ENCODE measurements at regions not wholly inside any gene's neighbourhood (a gene's known extent, or its start where the extent isn't known, plus 50 kb on each side); places are given as distances from the start of the nearest gene placed in this dataset.

DNA sequence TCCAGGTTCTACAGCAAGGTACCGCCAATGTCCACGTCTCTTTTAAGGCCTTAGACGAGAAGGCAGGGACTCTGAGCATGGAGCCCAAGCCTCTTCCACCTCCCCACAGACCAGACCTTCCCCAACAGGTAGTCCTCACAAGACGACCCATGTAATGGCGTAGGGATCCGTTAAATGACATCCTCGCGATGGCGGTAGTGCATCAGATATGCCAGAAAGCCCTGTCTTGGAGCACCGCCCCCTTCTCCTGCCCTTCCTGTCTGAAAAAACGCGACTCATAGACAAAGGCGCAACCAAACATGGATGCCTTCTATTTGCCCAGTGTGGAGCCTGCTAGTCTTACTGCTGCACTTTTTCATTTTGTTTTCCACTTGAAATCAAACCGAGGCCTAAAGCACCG is 185.4 kb downstream of the OR13H1 start:
- TF ChIP-seq, protein P1, sequence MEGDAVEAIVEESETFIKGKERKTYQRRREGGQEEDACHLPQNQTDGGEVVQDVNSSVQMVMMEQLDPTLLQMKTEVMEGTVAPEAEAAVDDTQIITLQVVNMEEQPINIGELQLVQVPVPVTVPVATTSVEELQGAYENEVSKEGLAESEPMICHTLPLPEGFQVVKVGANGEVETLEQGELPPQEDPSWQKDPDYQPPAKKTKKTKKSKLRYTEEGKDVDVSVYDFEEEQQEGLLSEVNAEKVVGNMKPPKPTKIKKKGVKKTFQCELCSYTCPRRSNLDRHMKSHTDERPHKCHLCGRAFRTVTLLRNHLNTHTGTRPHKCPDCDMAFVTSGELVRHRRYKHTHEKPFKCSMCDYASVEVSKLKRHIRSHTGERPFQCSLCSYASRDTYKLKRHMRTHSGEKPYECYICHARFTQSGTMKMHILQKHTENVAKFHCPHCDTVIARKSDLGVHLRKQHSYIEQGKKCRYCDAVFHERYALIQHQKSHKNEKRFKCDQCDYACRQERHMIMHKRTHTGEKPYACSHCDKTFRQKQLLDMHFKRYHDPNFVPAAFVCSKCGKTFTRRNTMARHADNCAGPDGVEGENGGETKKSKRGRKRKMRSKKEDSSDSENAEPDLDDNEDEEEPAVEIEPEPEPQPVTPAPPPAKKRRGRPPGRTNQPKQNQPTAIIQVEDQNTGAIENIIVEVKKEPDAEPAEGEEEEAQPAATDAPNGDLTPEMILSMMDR (IDR thresholded peaks at IDR 0.05; ENCODE audit: insufficient read depth, low read length, severe bottlenecking), result no peak
- H3K36me3 ChIP-seq (ENCODE audit: control insufficient read depth, insufficient read depth, low read length), result no peaks in the 10 kb centered on the region
- FAIRE-seq (peak; percentile 83), DNase-seq (ENCODE audit: low read depth) (no peak)
- no peaks in the 10 kb centered on the region for H3K27me3 ChIP-seq (ENCODE audit: control insufficient read depth, insufficient read depth, low read length)
- H3K4me3 ChIP-seq (ENCODE audit: low read depth, low read length), result no peak overlapping the region

DNA sequence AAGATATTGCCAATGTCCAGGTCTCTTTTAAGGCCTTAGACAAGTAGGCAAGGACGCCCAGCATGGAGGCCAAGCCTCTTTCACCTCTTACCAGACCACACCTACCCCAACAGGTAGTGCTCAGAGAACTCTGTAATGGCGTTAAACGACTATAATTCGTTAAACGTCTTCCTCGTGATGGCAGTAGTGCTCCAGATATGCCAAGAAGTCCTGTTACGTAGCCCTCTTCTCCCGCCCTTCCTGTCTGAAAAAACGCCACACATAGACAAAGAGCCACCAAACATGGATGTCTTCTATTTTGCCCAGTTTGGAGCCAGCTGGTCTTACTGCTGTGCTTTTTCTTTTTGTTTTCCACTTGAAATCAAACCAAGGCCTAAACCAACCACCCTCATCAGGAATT is 190.7 kb downstream of the OR13H1 start:
- no peaks in the 10 kb centered on the region for H3K36me3 ChIP-seq (ENCODE audit: control insufficient read depth, insufficient read depth, low read length)
- no peak overlapping the region for H3K4me3 ChIP-seq (ENCODE audit: low read depth, low read length)
- DNase-seq (ENCODE audit: low read depth), result no peak
- TF ChIP-seq, protein P1 (IDR thresholded peaks at IDR 0.05; ENCODE audit: insufficient read depth, low read length, severe bottlenecking), result no peak
- no peak for FAIRE-seq
- H3K27me3 ChIP-seq (ENCODE audit: control insufficient read depth, insufficient read depth, low read length), result no peaks in the 10 kb centered on the region

DNA sequence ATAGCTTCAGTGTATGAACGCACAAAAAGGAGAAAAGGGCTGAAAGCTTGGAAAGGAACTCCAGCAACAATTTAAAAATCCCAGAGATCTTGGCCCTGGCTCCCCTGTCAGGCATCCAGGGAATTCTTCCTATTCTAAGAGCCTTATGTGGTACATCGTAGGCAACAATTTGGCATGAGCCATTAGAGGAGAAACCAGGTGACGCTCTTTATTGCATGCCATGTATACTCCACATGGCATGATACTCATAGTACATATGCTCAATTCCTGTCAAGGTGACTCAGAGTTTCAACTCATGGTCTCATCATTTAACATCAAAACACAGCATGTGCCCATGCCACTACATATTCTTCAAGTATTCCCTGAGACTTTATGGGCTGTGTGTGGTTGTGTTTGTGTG is 191.3 kb downstream of the OR13H1 start:
- no peak for FAIRE-seq
- no peaks in the 10 kb centered on the region for H3K27me3 ChIP-seq (ENCODE audit: control insufficient read depth, insufficient read depth, low read length)
- no peak overlapping the region for H3K4me3 ChIP-seq (ENCODE audit: low read depth, low read length)
- H3K36me3 ChIP-seq (ENCODE audit: control insufficient read depth, insufficient read depth, low read length), result no peaks in the 10 kb centered on the region
- DNase-seq (ENCODE audit: low read depth), result no peak
- TF ChIP-seq, protein P1 (IDR thresholded peaks at IDR 0.05; ENCODE audit: insufficient read depth, low read length, severe bottlenecking), result no peak

DNA sequence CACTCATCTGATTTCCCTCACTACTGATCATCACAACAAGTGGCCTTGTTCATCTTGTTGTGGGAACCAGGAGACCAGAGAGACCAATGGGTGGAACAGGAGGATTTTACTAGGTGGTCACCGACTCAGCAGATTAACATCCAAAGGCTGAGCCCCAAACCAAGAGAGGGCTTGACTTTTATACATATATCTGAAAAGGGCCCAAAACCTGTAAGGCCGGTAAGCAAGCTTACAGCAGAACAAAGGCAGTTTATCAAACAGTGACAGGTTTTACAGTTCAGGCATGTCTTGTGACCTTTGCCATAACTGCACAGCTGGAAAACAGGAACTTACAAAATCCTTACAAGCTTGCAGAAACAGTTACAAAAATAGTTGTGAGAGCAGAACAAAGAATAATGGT is 195.9 kb downstream of the OR13H1 start:
- no peak for FAIRE-seq
- no peak for DNase-seq (ENCODE audit: low read depth)

DNA sequence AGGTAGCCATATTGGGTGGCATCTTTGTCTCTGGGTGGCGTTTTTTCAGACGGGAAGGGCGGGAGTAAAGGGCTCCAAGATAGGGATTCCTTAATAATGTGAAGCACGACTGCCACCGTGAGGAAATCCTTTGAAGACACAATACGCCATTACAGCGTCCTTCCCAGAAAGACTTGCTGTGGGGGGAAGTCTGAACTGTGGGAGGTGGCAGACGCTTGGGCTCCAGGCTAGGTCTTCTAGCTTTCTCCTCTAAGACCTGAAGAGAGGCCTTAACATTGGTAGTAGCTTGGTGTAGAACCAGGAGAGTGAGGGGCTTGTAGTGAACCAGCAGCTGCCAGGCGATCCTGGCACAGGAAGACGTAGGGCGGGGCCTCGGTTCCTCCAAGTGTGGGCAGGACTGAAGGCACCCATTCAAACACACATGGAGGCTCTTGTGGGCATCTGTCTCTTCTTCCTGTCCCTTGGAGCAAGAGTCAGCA is 197.3 kb downstream of the OR13H1 start:
- Histone ChIP-seq H3K27me3 (ENCODE audit: control insufficient read depth, insufficient read depth, low read length) (no peaks in the 10 kb centered on the region), H3K36me3 (ENCODE audit: control insufficient read depth, insufficient read depth, low read length) (no peaks in the 10 kb centered on the region), H3K4me3 (ENCODE audit: low read depth, low read length) (no peak overlapping the region)
- TF ChIP-seq, protein P1 (IDR thresholded peaks at IDR 0.05; ENCODE audit: insufficient read depth, low read length, severe bottlenecking), result no peak
- peak; percentile 52 for FAIRE-seq
- no peak for DNase-seq (ENCODE audit: low read depth)

More for the DNA sequence above, 195.9 kb downstream of the OR13H1 start:
- TF ChIP-seq, protein P1 (IDR thresholded peaks at IDR 0.05; ENCODE audit: insufficient read depth, low read length, severe bottlenecking), result no peak
- Histone ChIP-seq H3K27me3 (ENCODE audit: control insufficient read depth, insufficient read depth, low read length) (no peaks in the 10 kb centered on the region), H3K4me3 (ENCODE audit: low read depth, low read length) (no peak overlapping the region), H3K36me3 (ENCODE audit: control insufficient read depth, insufficient read depth, low read length) (no peaks in the 10 kb centered on the region)

DNA sequence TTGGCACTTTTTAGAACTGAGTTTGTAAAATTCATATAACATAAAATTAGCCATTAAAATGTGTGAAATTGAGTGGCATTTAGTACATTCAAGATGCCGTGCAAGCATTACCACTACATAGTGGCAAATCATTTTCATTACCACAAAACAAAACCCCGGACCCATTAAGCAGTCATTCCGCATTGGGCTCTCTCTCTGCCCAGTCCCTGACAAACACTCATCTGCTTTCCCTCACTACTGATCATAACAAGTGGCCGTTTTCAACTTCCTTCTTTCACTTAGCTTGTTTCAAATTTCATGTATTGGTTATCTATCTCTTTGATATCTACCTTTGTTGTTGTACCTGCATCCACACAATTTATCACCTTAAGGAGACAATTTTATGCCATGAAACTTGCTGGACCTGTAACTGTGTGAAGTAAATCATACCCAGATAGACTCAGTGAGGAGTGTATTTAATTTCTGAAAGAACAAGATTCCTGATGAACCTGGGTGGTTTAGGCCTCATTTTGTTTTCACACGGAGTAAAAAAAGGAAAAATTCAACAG is 202.1 kb downstream of the OR13H1 start:
- Histone ChIP-seq H3K27me3 (ENCODE audit: control insufficient read depth, insufficient read depth, low read length) (no peaks in the 10 kb centered on the region), H3K36me3 (ENCODE audit: control insufficient read depth, insufficient read depth, low read length) (no peaks in the 10 kb centered on the region), H3K4me3 (ENCODE audit: low read depth, low read length) (no peak overlapping the region)
- DNase-seq (ENCODE audit: low read depth) (no peak), FAIRE-seq (no peak)
- TF ChIP-seq, protein P1 (IDR thresholded peaks at IDR 0.05; ENCODE audit: insufficient read depth, low read length, severe bottlenecking), result no peak
